GM21526 (cell line): ENCODE measurements at regions not wholly inside any gene's neighbourhood (a gene's known extent, or its start where the extent isn't known, plus 50 kb on each side); places are given as distances from the start of the nearest gene placed in this dataset.
"Not testable (repeated sequence)": the region's sequence is repeated elsewhere in the genome, so short reads cannot be mapped to it uniquely, and the experiment has no call there.

Source experiments
- ATAC-seq: cut with Tn5 transposase; IDR thresholded peaks from one replicate; pipeline ENCODE4 v1.9.1; 2021; ENCODE audit warnings: moderate library complexity; ENCODE audit not compliant: unreplicated experiment, low FRiP score

DNA sequence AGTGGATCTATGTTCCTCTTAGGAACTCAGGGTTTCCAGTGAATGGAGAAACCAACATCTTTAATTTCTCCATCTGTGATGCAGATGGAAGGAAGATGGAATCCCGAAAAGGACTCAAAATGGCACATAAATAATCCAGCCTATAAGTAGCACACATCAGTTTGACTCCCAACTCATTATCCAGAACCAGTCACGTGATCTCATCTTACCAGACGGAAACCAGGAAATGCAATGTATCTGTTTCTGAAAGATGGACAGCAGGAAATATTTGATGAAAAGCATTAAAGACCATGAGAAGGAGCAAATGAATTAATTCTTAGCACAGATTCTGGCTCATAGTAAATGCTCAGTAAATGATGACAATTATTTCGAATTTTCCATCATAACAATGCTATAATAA, 443.1 kb upstream of the FMR1 start:
- no peak for ATAC-seq

DNA sequence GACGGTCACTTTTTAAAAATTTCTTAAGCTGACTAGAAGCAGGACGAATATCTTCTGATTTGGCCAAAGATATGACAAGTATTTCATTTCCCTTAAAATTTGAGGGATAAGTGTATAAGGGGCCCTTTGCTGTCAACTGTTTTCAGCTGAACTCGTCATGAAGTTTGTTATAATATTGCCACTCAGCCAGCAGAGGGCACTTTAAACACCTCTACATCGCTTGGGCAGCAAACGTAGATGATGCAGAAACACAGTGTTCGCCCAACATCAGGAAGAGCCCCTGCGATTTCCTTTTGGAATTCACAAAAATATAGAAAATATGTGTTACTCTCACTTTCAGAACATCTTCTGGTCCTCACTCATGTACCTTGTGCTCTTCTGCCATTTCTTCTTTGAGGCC, 435.7 kb upstream of the FMR1 start:
- no peak for ATAC-seq

DNA sequence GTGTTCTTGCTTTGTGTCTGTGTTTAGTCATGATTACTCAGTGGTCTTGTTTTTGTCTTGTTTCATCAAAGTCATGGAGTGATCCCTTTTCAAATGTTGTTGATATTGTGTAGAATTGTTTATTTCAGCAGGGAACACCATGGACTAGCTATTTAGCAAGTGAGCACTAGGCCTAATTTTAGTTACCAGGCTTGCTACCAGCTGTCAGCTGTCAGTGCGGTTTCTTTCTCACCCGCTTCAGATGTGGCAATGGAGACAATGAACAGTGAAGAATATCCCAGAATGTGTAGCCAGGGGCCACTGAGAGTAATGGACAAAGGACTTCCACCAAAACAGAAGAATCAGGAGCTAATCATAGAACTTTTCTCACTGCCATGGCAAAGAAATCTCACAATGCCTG, 432.8 kb upstream of the FMR1 start:
- ATAC-seq, result no peak

DNA sequence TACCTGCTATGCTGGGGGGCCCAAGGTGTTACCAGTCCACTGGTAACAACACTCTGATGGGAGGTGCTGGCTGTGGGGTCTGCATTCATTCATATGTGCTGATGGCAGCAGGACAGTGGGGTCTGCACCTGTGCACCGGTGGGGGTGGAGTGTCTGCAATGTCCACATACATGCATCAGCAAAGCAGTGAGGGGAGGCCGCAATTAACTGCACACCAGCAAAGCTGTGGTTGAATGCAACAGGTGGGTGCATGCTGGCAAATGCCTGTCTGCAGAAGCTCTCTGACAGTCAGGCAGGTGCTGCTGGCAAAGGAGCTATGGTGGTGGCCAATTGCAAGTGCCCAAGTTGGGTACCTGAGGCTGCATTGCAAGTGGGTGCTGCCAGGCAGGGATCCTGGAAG, 426.5 kb upstream of the FMR1 start:
- ATAC-seq, result no peak

DNA sequence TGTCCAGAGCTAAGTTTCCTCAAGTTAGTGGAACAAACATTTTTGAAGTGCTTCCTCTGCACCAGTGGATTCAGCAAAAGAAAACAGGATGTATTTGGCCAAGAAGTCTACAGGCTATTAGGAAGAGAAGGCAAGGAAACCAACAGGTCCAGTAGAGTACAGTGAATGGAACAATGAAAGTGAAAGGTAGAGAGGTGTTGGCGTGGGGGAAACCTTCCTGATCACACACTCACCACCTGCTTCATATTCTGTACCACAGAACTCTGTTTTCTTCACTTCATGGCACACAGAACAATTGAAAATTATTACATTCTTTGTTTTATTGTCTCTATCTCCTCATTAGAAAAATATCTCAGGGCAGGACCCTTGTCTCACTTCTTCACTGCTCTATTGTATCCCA, 417.4 kb upstream of the FMR1 start:
- ATAC-seq, result no peak

DNA sequence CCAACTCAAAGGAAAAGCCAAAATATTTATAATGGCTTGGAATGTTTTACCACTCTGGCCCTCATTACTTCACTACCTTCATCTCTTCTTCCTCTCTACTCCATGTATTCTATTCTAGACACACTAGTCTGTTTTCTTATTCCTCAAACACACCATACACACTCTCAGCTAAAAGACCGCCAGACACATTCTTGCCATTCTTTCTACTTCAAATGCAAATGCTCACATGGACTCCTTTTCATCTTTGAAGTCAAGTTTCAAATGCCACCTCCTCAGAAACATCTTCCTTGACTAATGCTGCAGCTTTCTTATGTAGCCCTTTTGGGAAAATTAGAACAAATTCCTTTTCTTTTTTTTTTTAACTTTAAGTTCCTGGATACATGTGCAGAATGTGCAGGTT, 412.9 kb upstream of the FMR1 start:
- no peak for ATAC-seq

DNA sequence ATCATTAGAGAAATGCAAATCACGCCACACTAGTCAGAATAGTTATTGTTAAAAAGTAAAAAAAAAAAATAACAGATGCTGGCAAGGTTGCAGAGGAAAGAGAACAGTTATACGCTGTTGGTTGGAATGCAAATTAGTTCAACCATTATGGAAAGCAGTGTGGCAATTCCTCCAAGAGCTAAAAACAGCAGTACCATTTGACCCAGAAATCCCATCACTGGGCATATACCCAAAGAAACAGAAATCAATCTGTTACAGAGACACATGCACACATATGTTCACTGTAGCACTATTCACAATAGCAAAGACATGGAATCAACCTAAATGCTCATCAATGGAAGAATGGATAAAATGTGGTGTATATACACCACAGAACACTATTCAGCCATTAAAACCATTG, 388.7 kb upstream of the FMR1 start:
- ATAC-seq, result no peak

DNA sequence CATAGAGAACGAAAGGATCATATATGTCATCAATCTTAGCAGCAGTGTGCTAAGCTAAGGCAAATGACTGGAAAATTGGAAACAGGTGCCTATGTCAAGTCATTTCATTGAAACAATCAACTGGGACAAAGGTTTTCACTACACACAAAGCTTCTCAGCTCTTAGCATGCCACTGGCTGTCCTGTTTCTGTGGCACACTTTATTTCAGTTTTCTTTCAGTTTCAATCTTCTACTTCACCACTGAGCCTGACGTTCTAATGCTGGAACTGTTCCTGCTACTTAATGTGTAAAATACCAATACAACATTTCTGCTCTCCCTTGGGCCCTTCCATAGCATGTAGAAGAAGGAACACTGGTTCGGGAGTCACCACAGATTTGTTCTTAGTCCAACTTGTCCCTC, 378.3 kb upstream of the FMR1 start:
- ATAC-seq, result no peak

DNA sequence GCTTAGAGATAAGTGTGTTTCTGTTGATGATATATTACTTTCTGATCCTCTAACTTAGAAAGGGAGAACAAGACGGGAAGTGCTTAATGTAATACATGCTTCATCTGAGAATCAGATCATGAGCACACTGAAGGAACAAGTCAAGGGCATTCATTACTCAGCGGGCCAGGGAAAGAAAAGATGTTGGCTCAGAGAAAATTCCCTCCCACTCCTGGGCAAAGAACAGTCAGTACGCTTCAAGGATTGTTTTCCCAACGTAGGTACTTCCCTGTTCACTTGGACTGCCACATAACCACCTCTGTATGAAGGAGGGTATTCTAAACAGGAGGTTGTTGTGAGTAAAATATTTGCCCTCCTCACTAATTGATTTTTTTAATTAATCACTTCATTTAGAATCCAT, 374.5 kb upstream of the FMR1 start:
- ATAC-seq, result no peak

DNA sequence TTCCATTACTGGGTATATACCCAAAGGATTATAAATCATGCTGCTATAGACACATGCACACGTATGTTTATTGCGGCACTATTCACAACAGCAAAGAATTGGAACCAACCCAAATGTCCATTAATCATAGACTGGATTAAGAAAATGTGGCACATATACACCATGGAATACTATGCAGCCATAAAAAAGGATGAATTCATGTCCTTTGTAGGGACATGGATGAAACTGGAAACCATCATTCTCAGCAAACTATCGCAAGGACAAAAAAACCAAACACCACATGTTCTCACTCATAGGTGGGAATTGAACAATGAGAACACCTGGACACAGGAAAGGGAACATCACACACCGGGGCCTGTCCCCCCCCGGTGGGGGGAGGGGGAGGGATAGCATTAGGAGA, 363.7 kb upstream of the FMR1 start:
- not testable (repeated sequence) for ATAC-seq

DNA sequence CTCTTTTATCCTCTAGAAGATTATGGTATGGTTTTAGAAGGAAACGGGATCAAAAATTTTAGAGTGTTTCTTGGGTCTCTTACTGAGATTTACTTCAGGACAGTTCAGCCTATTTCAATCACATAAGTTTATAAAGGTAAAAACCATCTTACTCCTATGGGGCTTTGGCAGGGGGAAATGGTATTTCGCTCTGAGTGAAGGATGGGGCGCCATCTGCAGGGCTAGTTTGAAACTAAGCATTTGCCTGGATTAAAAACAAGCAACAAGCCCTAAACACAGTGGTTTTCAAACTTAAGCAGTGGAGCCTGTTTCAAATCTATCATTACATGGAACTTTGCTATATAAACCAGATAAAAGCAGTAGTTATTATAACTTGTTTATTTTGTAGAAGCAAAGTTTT, 361.5 kb upstream of the FMR1 start:
- no peak for ATAC-seq

DNA sequence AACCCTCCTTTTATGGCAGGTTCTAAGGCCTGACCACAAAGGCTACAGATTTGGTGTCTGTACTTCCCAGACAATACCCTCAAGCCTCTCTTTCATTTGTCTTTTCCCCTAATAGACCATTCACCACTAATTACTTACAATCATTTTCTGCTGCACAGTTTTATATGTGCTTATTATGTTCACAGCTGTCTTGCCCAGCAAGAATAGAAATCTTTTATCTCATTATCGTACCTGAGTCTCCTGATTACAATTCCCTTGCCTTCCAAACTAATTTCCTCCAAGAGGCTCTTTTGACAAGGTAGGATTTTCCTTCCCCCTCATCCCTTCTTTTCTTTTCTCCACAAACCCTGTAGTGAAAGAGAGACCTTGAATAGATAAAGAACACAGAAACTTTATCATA, 352.5 kb upstream of the FMR1 start:
- ATAC-seq, result no peak

DNA sequence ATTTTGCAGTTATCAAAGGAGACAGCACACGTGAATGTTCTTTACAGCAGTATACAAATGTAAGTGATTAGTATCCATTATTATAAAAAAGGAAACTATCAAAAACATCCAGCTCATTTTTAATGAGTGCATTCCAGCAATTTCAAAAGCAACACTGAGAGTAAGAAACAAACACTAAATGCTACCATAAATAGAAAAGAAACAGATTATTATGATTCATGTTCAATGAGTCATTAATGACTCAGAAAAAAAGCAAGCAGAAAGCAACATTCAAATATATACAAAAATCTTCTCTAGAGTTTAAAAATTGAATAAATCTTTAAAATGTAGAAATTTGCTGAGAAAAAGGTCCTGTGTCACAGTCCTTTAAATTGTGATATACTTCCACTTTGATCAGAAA, 346.5 kb upstream of the FMR1 start:
- ATAC-seq, result no peak

DNA sequence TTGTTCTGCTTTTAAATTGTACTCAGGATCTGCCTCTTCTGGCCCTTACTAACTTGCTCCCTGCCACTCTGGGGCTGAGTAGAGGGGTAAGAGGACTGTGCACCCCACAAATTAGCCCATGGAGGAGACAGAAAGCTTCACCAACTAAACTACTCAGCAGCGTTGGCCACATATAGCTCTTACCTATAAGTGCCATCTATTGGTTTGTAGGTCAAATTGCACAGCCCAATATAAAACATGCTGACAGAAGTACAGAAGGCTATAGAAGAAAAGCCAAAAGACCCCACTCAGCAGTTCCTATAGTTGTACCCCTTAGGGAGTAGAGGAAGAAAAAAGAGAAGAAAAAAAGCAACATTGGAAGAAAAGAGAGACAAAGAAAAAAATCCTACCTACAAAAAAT, 341.2 kb upstream of the FMR1 start:
- no peak for ATAC-seq

DNA sequence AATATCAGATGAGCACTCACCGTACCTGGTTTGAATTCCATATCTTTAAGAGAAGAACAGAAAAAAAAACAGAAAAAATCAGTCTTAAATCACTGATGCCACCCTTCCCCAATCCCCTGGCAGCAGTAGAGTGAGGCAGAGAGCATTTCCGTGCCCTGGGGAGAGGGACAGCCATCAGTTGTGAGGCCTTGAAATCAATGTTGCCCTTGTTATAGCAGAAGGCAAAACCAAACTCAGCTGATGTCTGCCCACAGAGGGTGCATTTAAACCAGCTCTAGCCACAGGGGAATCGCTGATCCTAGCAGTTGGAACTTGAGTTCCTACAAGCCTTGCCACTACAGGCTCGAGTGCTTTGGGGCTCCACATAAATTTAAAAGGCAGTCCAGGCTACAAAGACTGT, 338.5 kb upstream of the FMR1 start:
- no peak for ATAC-seq

DNA sequence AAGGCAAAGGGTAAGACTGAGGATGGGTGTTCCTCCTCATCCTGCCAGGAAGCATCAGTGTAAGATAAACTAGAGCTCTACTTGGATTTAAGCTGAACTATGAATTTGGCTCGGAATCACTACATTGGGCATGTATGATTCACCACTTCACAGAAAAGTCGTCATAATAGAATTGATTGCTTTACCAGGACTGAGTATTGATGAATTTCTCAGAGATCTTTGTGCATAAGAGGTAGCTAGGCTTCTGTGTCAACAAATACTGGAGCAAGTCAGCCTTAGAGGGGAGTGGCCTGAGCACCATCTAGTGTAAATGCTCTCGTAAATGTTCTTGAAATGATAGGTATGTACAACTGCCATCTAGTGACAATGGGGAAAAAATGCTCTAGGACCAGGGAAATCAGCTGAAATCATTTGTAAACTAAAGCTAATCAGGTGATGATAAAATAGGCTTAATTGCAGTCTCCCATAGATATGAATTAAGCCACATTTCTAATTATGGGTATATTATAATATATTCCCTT, 309.5 kb upstream of the FMR1 start:
- no peak for ATAC-seq

DNA sequence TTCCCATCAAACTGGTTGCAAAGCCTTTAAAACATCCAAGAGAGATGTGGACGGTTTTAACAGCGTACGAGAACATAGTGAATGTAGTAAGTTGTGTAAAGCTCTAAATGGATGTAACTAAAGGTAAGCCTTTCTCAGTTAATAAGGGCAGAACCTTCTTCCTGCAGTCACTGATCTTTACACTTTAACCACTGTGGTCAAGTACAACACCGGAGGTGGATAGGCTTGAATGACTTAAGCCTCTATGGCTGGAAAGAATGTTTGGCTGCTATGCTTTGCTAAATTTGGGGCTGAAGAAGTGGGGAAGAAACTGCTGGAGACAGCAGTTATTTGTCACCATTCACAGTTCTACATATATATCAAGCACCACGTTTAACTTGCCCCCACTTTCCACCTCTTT, 285.1 kb upstream of the FMR1 start:
- ATAC-seq, result no peak

DNA sequence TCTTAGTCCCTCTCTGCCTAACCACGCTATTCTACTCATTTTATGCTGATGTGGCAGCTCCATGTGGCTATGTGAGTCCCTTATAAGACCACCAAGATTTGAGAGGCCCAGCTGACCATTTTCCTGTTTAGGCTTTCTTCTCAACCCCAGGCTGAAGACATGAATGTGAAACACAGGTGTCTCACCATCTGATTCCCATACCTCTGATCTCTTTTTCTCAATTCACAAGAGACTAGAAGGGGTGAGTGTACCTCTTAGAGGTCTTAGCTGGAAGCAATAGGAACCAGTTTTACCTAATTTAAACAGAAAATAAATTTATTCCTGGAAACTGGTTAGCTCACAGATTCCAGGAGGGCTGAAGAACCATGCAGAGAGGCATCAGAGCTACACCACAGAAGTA, 276.5 kb upstream of the FMR1 start:
- no peak for ATAC-seq

DNA sequence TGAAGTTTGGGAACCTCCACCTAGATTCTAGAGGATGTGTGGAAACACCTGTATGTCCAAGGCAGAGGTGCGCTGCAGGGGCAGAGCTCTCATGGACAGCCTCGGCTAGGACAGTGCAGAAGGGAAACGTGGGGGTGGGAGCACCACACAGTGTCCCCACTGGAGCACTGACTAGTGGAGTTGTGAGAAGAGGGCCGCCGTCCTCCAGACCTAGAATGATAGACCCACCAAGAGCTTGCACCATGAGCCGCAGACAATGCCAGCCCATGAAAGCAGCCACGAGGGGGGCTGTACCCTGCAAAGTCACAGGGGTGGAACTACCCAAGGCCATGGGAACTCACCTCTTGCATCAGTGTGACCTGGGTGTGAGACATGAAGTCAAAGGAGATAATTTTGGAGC, 274.5 kb upstream of the FMR1 start:
- no peak for ATAC-seq

DNA sequence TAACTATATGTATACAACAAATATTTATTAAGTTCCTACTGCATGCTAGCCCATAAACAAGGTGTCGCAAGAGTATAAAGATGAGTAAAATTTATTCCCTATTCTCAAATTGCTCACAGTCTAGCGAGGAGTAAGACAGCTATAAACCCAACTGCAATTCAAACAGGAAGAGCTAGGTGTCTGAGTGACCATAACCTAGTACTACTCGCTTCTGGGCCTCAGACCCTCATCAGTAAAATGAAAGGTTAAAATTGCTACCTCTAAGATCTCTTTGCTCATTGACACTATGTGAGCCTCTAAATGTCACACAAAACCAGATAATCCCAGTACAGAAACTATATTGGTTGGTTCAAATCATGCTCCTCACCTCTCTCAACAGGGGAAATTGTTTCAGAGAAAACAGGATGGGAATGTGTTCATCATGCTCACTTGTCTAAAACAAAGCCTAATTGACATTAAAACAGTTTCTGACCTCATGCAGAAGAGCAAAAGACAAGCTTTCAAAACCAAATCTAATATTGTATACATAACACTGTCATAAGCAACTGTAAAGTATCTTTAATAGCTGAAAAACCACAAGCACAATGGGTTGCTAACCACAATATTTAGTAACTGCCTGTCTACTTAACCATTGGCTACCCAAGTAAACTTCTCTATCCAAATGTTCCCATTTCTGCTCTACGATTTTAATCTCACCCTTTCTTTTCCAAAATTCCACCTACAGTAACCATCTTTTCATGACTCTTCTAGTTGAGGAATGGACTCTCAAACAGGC, 264.6 kb upstream of the FMR1 start:
- ATAC-seq, result no peak

DNA sequence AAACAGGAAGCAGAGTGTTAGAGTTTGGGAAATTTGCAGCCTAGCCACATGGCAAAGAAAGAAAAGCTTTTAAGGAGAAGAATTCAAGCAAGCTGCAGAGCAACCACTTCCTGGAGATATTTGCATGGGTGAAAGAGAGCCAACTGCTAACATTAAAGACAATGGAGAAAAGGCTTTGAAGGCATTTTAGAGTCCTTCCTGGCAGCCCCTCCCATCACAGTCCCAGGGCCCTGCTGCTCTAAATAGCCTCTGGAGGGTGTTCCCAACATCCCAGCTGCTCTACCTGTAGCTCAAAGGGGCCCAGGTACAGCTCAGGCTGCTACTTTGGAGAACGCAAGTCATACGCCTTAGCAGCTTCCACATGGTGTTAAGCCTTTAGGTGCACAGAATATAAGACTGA, 235.9 kb upstream of the FMR1 start:
- no peak for ATAC-seq

DNA sequence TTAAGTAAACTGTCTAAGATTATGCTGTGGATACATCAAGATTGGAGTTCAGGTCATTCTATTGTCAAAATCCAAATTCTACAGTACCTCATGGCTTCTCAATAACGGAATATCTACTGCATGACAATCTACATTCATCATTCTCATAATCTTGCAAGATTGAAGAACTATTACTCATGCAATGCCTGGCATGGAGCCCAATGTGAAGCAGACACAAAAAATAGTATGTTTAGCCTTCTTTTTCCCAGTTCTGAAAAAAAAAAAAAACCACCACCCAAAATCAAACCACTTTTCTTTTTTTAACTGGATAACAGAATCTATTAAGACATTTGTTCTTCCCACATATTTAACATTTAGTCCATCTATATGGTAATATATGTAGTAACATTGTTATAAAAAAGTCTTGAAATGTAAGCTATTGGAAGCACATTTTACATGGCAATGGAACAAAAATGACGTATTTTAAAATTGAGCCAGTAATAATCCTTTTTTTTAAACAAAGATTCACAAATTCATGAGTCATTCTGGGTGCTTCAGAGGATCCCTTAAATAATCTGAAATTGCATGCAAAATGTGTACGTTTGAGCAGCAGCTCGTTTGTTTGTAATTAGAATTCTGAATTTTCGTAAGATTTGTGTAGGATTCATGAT, 232.2 kb upstream of the FMR1 start:
- no peak for ATAC-seq
